ENCODE measurements at regions not wholly inside any gene's neighbourhood (a gene's known extent, or its start where the extent isn't known, plus 50 kb on each side); places are given as distances from the start of the nearest gene placed in this dataset.
"Not testable (repeated sequence)": the region's sequence is repeated elsewhere in the genome, so short reads cannot be mapped to it uniquely, and the experiment has no call there.

- no peaks in the 10 kb centered on the region for H3K36me3 Mint-ChIP-seq (ENCODE audit: insufficient read depth)
- H3K4me3 Mint-ChIP-seq (ENCODE audit: low read depth), result no peak overlapping the region
- H3K4me1 Mint-ChIP-seq (ENCODE audit: low read depth), result no peaks in the 10 kb centered on the region
- no peak overlapping the region for H3K27ac Mint-ChIP-seq
- H3K27me3 Mint-ChIP-seq, result peaks cover 16% of the 10 kb centered on the region
- DNase-seq (ENCODE audit: low spot score, unreplicated experiment), result no peak
- TF ChIP-seq, protein P1, sequence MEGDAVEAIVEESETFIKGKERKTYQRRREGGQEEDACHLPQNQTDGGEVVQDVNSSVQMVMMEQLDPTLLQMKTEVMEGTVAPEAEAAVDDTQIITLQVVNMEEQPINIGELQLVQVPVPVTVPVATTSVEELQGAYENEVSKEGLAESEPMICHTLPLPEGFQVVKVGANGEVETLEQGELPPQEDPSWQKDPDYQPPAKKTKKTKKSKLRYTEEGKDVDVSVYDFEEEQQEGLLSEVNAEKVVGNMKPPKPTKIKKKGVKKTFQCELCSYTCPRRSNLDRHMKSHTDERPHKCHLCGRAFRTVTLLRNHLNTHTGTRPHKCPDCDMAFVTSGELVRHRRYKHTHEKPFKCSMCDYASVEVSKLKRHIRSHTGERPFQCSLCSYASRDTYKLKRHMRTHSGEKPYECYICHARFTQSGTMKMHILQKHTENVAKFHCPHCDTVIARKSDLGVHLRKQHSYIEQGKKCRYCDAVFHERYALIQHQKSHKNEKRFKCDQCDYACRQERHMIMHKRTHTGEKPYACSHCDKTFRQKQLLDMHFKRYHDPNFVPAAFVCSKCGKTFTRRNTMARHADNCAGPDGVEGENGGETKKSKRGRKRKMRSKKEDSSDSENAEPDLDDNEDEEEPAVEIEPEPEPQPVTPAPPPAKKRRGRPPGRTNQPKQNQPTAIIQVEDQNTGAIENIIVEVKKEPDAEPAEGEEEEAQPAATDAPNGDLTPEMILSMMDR (IDR thresholded peaks at IDR 0.05; ENCODE audit: unreplicated experiment), result no peak
- H3K9me3 Mint-ChIP-seq (ENCODE audit: low read depth), result no peaks in the 10 kb centered on the region
Observed at GRCh38 chr2:2464094-2464493, 133.0 kb upstream of the MYT1L start.

DNA sequence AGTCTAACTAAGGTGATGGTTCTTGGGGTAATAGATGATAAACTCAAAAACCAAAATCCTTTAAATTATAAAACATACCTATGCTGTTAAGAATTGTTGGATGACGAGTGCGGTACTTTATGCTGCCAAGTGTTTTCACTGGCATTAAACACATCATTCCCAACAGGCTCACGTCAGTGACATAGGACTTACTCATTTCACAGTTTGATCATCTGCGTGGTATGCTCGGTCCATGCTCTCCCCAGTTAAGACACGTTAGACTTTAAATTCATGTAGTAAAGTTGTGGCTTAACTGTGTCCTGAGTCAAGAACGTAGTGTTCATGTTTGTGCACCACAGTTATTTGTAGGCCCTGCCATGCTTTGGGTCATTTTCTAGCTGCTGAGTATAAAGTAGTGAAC is 125.6 kb upstream of the MYT1L start:
- TF ChIP-seq, protein P1 (IDR thresholded peaks at IDR 0.05; ENCODE audit: unreplicated experiment), result no peak
- Mint-ChIP-seq H3K36me3 (ENCODE audit: insufficient read depth) (no peaks in the 10 kb centered on the region), H3K4me3 (ENCODE audit: low read depth) (no peak overlapping the region), H3K27ac (no peak overlapping the region), H3K27me3 (peaks cover 6% of the 10 kb centered on the region), H3K9me3 (ENCODE audit: low read depth) (no peaks in the 10 kb centered on the region), H3K4me1 (ENCODE audit: low read depth) (no peaks in the 10 kb centered on the region)
- DNase-seq (ENCODE audit: low spot score, unreplicated experiment), result no peak

- Mint-ChIP-seq H3K36me3 (ENCODE audit: insufficient read depth) (no peaks in the 10 kb centered on the region), H3K27me3 (peaks cover 3% of the 10 kb centered on the region), H3K9me3 (ENCODE audit: low read depth) (no peaks in the 10 kb centered on the region), H3K4me3 (ENCODE audit: low read depth) (no peak overlapping the region), H3K4me1 (ENCODE audit: low read depth) (no peaks in the 10 kb centered on the region), H3K27ac (no peak overlapping the region)
- no peak for DNase-seq (ENCODE audit: low spot score, unreplicated experiment)
- TF ChIP-seq, protein P1 (IDR thresholded peaks at IDR 0.05; ENCODE audit: unreplicated experiment), result no peak
Observed at GRCh38 chr2:2455151-2455550, 124.1 kb upstream of the MYT1L start.

GRCh38 chr2:2452961-2453360 is 121.9 kb upstream of the MYT1L start:
- H3K27me3 Mint-ChIP-seq, result no peaks in the 10 kb centered on the region
- no peaks in the 10 kb centered on the region for H3K9me3 Mint-ChIP-seq (ENCODE audit: low read depth)
- no peaks in the 10 kb centered on the region for H3K4me1 Mint-ChIP-seq (ENCODE audit: low read depth)
- H3K36me3 Mint-ChIP-seq (ENCODE audit: insufficient read depth), result no peaks in the 10 kb centered on the region
- no peak overlapping the region for H3K27ac Mint-ChIP-seq
- no peak for DNase-seq (ENCODE audit: low spot score, unreplicated experiment)
- no peak overlapping the region for H3K4me3 Mint-ChIP-seq (ENCODE audit: low read depth)
- TF ChIP-seq, protein P1 (IDR thresholded peaks at IDR 0.05; ENCODE audit: unreplicated experiment), result no peak

GRCh38 chr2:2451275-2451674 is 120.2 kb upstream of the MYT1L start:
- H3K9me3 Mint-ChIP-seq (ENCODE audit: low read depth); H3K36me3 Mint-ChIP-seq (ENCODE audit: insufficient read depth); H3K4me1 Mint-ChIP-seq (ENCODE audit: low read depth); H3K4me3 Mint-ChIP-seq (ENCODE audit: low read depth); H3K27ac Mint-ChIP-seq; DNase-seq (ENCODE audit: low spot score, unreplicated experiment); H3K27me3 Mint-ChIP-seq: not testable (repeated sequence)

GRCh38 chr2:2448178-2448577 is 117.1 kb upstream of the MYT1L start:
- Mint-ChIP-seq H3K9me3 (ENCODE audit: low read depth) (no peaks in the 10 kb centered on the region), H3K4me3 (ENCODE audit: low read depth) (no peak overlapping the region), H3K27ac (no peak overlapping the region), H3K4me1 (ENCODE audit: low read depth) (no peaks in the 10 kb centered on the region), H3K36me3 (ENCODE audit: insufficient read depth) (no peaks in the 10 kb centered on the region), H3K27me3 (peaks cover 8% of the 10 kb centered on the region)
- DNase-seq (ENCODE audit: low spot score, unreplicated experiment), result no peak
- TF ChIP-seq, protein P1 (IDR thresholded peaks at IDR 0.05; ENCODE audit: unreplicated experiment), result no peak

All from progenitor cell of endocrine pancreas (in vitro differentiated cells).